ENCODE measurements at regions not wholly inside any gene's neighbourhood (a gene's known extent, or its start where the extent isn't known, plus 50 kb on each side); places are given as distances from the start of the nearest gene placed in this dataset.
A peak's percentile ranks its signal among the peaks of the same experiment; 100 is the strongest.

DNA sequence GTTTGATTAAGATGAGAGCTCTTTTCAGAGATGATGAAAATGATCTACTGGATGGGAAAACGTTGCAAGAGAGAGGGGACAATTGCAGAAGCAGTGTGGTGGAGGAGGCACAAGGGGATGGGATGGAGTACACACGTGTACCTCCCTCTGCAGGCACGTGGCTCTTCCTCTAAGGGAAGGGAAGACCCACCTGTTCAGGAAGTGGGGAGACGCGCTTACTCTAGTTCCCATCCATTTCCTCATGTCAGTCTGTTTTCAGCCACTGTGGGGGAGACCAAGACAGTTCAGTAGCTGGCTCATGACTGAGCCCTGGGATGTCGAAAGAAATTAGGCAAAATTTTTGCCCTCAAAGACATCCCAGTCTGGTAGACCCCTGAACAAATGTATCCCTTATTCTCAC, 619.2 kb upstream of the CLINT1 start:
- H3K36me3 ChIP-seq (ENCODE audit: control insufficient read depth in 4 of 4, insufficient read depth in 4 of 4, low read length in 4 of 4), result no peaks in the 10 kb centered on the region
- no peak overlapping the region for H3K27ac ChIP-seq (ENCODE audit: low read depth in 1 of 2, low read length in 1 of 2)
- H3K4me3 ChIP-seq, result no peak overlapping the region
- H3K9me3 ChIP-seq (ENCODE audit: control insufficient read depth in 4 of 4, insufficient read depth in 3 of 4, low read length in 3 of 4), result no peaks in the 10 kb centered on the region
- peaks cover 0 to 6% (median 4%) of the 10 kb centered on the region in 5 donors for H3K4me1 ChIP-seq (ENCODE audit: control insufficient read depth in 5 of 5, insufficient read depth in 5 of 5, low read length in 5 of 5)
- WGBS, 2 donors, result 42 to 50% methylated on average over 6 of the region's 6 CpGs
- TF ChIP-seq CTCF (IDR thresholded peaks at IDR 0.05; ENCODE audit: control extremely low read depth, extremely low read depth), result no peak
- ATAC-seq (ENCODE audit: insufficient read depth, low FRiP score), result no peak
- no peak for DNase-seq
- H3K27me3 ChIP-seq (ENCODE audit: control insufficient read depth in 3 of 3, insufficient read depth in 3 of 3, low read length in 2 of 3), result no peaks in the 10 kb centered on the region
- no peak overlapping the region for H3K9ac ChIP-seq (ENCODE audit: insufficient read depth in 1 of 2, low read length in 2 of 2)

GRCh38 chr5:158477214-158477613, 618.3 kb upstream of the CLINT1 start:
- Histone ChIP-seq H3K36me3 (ENCODE audit: control insufficient read depth in 4 of 4, insufficient read depth in 4 of 4, low read length in 4 of 4) (no peaks in the 10 kb centered on the region), H3K27ac (ENCODE audit: low read depth in 1 of 2, low read length in 1 of 2) (no peak overlapping the region), H3K9ac (ENCODE audit: insufficient read depth in 1 of 2, low read length in 2 of 2) (no peak overlapping the region), H3K27me3 (ENCODE audit: control insufficient read depth in 3 of 3, insufficient read depth in 3 of 3, low read length in 2 of 3) (no peaks in the 10 kb centered on the region), H3K4me1 (ENCODE audit: control insufficient read depth in 5 of 5, insufficient read depth in 5 of 5, low read length in 5 of 5) (peaks cover 0 to 6% (median 0%) of the 10 kb centered on the region in 5 donors), H3K9me3 (ENCODE audit: control insufficient read depth in 4 of 4, insufficient read depth in 3 of 4, low read length in 3 of 4) (no peaks in the 10 kb centered on the region), H3K4me3 (no peak overlapping the region)
- DNase-seq (no peak), ATAC-seq (ENCODE audit: insufficient read depth, low FRiP score) (no peak)
- 89 to 96% methylated on average over 3 of the region's 3 CpGs for WGBS, 2 donors
- TF ChIP-seq CTCF (IDR thresholded peaks at IDR 0.05; ENCODE audit: control extremely low read depth, extremely low read depth), result no peak

- WGBS, 2 donors, result 82 to 87% methylated on average over 4 of the region's 4 CpGs
- no peak overlapping the region for H3K4me3 ChIP-seq
- DNase-seq, result peak in 1 of 3 donors; percentile 17
- H3K27ac ChIP-seq (ENCODE audit: low read depth in 1 of 2, low read length in 1 of 2), result no peak overlapping the region
- no peak for TF ChIP-seq CTCF (IDR thresholded peaks at IDR 0.05; ENCODE audit: control extremely low read depth, extremely low read depth)
- H3K4me1 ChIP-seq (ENCODE audit: control insufficient read depth in 5 of 5, insufficient read depth in 5 of 5, low read length in 5 of 5), result peaks cover 0 to 17% (median 0%) of the 10 kb centered on the region in 5 donors
- no peak for ATAC-seq (ENCODE audit: insufficient read depth, low FRiP score)
- peaks cover 0 to 2% (median 0%) of the 10 kb centered on the region in 4 donors for H3K9me3 ChIP-seq (ENCODE audit: control insufficient read depth in 4 of 4, insufficient read depth in 3 of 4, low read length in 3 of 4)
- no peaks in the 10 kb centered on the region for H3K27me3 ChIP-seq (ENCODE audit: control insufficient read depth in 3 of 3, insufficient read depth in 3 of 3, low read length in 2 of 3)
- no peaks in the 10 kb centered on the region for H3K36me3 ChIP-seq (ENCODE audit: control insufficient read depth in 4 of 4, insufficient read depth in 4 of 4, low read length in 4 of 4)
- no peak overlapping the region for H3K9ac ChIP-seq (ENCODE audit: insufficient read depth in 1 of 2, low read length in 2 of 2)
These were observed 614.2 kb upstream of the CLINT1 start for GRCh38 chr5:158473016-158473635.

- Histone ChIP-seq H3K9me3 (ENCODE audit: control insufficient read depth in 4 of 4, insufficient read depth in 3 of 4, low read length in 3 of 4) (peaks cover 0 to 2% (median under 1%) of the 10 kb centered on the region in 4 donors), H3K36me3 (ENCODE audit: control insufficient read depth in 4 of 4, insufficient read depth in 4 of 4, low read length in 4 of 4) (no peaks in the 10 kb centered on the region), H3K4me3 (no peak overlapping the region), H3K27me3 (ENCODE audit: control insufficient read depth in 3 of 3, insufficient read depth in 3 of 3, low read length in 2 of 3) (no peaks in the 10 kb centered on the region), H3K27ac (ENCODE audit: low read depth in 1 of 2, low read length in 1 of 2) (no peak overlapping the region), H3K4me1 (ENCODE audit: control insufficient read depth in 5 of 5, insufficient read depth in 5 of 5, low read length in 5 of 5) (peaks cover 0 to 17% (median 0%) of the 10 kb centered on the region in 5 donors), H3K9ac (ENCODE audit: insufficient read depth in 1 of 2, low read length in 2 of 2) (no peak overlapping the region)
- no peak for DNase-seq
- TF ChIP-seq CTCF (IDR thresholded peaks at IDR 0.05; ENCODE audit: control extremely low read depth, extremely low read depth), result no peak
- 51 to 85% methylated on average over 2 of the region's 2 CpGs for WGBS, 2 donors
- ATAC-seq (ENCODE audit: insufficient read depth, low FRiP score), result no peak
These were observed 612.6 kb upstream of the CLINT1 start for GRCh38 chr5:158471535-158471924.

All from lung (tissue), 11 donors.